ENCODE measurements at regions not wholly inside any gene's neighbourhood (a gene's known extent, or its start where the extent isn't known, plus 50 kb on each side); places are given as distances from the start of the nearest gene placed in this dataset.

- TF ChIP-seq CTCF (IDR thresholded peaks at IDR 0.05) (no peak), POLR2A (IDR thresholded peaks at IDR 0.05) (no peak)
These were observed 246.8 kb upstream of the SFSWAP start for GRCh38 chr12:131464081-131464480.

Measured in uterus (tissue), 2 donors.